ENCODE measurements at regions not wholly inside any gene's neighbourhood (a gene's known extent, or its start where the extent isn't known, plus 50 kb on each side); places are given as distances from the start of the nearest gene placed in this dataset.

DNA sequence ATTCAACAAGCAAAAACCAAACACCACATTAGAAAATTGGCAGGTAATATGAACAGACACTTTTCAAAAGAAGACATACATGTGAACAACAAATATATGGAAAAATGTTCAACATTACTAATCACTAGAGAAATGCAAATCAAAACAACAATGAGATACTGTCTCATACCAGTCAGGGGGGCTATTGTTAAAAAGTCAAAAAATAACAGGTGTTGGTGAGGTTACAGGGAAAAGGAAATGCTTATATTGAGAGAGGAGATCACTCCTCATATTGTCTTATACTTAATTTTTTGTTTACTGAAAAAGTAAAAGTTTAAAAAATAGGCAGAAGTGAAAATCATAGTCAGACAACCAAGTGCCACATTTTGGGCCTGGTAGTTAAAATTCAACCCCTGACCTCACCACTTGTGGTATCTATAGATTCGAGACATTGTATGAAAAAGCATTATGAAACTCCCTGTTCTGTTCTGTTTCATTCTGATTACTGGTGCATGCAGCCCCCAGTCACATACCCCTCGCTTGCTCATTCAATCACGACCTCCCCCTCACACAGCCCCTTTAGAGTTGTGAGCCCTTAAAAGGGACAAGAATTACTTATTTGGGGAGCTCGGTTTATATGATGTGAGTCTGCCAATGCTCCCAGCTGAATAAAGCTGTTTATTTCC, 153.7 kb upstream of the FGF16 start:
- TF ChIP-seq CTCF (IDR thresholded peaks at IDR 0.05 in 2 of 3, conservative IDR thresholded peaks at IDR 0.05 in 1 of 3; ENCODE audit: borderline replicate concordance in 1 of 3, insufficient read depth in 1 of 3, low read depth in 2 of 3, low read length in 2 of 3) (no peak), YY1 (IDR thresholded peaks at IDR 0.05; ENCODE audit: extremely low read depth, insufficient replicate concordance, low read depth, low read length) (no peak), EZH2 (IDR thresholded peaks at IDR 0.05) (no peak), EZH2phosphoT487 (IDR thresholded peaks at IDR 0.05; ENCODE audit: borderline replicate concordance) (no peak)
